ENCODE measurements at regions not wholly inside any gene's neighbourhood (a gene's known extent, or its start where the extent isn't known, plus 50 kb on each side); places are given as distances from the start of the nearest gene placed in this dataset.

DNA sequence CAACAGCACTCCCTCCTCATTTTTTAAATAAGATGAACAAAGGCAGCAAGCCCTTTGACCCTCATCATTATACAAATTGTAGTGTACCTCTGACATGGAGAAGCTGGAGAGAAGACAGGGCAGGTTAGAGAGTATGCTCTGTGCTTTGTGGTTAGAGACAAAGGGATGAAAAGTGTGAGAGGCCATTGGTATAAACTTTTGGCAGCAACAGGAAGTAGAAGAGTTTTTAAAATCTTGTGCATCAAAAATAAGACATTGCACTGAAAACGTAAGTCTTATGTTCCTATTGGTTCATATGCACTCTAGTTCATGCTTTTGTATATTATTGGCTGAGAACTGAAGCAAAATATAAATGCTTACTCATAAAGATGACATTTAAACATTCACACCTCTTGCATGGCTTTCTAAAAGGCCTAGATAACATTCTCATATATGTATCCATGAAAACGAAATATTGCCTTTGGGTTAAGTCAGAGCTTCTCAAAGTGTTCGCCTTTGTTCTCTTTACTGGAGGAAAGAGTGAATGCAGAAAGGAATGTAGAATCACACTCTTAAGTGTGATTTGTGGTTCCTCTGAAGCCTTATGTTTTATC lies 158.0 kb downstream of the PALM2AKAP2 start (continued):
- TF ChIP-seq, protein P1, sequence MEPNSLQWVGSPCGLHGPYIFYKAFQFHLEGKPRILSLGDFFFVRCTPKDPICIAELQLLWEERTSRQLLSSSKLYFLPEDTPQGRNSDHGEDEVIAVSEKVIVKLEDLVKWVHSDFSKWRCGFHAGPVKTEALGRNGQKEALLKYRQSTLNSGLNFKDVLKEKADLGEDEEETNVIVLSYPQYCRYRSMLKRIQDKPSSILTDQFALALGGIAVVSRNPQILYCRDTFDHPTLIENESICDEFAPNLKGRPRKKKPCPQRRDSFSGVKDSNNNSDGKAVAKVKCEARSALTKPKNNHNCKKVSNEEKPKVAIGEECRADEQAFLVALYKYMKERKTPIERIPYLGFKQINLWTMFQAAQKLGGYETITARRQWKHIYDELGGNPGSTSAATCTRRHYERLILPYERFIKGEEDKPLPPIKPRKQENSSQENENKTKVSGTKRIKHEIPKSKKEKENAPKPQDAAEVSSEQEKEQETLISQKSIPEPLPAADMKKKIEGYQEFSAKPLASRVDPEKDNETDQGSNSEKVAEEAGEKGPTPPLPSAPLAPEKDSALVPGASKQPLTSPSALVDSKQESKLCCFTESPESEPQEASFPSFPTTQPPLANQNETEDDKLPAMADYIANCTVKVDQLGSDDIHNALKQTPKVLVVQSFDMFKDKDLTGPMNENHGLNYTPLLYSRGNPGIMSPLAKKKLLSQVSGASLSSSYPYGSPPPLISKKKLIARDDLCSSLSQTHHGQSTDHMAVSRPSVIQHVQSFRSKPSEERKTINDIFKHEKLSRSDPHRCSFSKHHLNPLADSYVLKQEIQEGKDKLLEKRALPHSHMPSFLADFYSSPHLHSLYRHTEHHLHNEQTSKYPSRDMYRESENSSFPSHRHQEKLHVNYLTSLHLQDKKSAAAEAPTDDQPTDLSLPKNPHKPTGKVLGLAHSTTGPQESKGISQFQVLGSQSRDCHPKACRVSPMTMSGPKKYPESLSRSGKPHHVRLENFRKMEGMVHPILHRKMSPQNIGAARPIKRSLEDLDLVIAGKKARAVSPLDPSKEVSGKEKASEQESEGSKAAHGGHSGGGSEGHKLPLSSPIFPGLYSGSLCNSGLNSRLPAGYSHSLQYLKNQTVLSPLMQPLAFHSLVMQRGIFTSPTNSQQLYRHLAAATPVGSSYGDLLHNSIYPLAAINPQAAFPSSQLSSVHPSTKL (CRISPR knock-in tag; IDR thresholded peaks at IDR 0.05): no peak
- TF ChIP-seq, protein P2, sequence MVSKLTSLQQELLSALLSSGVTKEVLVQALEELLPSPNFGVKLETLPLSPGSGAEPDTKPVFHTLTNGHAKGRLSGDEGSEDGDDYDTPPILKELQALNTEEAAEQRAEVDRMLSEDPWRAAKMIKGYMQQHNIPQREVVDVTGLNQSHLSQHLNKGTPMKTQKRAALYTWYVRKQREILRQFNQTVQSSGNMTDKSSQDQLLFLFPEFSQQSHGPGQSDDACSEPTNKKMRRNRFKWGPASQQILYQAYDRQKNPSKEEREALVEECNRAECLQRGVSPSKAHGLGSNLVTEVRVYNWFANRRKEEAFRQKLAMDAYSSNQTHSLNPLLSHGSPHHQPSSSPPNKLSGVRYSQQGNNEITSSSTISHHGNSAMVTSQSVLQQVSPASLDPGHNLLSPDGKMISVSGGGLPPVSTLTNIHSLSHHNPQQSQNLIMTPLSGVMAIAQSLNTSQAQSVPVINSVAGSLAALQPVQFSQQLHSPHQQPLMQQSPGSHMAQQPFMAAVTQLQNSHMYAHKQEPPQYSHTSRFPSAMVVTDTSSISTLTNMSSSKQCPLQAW (CRISPR knock-in tag; IDR thresholded peaks at IDR 0.05): no peak

DNA sequence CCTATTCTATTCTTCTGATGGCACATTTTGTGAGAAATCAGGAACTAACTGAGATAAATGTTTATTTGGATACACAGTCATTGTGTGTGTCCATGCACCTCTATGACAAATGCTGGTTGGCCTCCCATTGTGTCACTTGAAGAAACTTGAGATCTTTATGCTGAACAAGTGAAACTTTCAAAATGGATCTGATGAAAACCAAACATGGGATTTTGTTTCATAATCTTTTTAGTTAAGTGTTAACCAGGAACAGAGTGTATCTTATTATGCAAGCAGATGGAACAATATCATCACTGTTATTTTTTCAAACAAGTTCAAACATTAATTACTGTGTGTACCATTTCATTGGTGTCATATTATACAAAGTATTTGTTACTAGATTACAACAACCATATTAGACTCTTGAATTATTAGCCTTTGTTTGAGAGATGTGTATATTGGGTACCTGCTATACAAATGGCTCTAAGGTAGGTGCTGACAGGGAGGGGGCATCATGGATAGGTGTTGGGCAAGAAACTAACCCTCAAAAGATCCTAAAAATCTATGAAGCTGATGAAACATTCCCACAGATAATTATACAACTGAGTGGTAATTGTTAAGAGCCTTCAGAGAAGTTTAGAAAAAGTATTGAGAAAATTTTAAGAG lies 159.8 kb downstream of the PALM2AKAP2 start:
- ChIA-PET CTCF (ENCODE audit: low intra/inter-chr PET ratio, low total read pairs) (no interaction called here), POLR2A (no interaction called here)
- no peaks in the 10 kb centered on the region for H3K27me3 ChIP-seq (ENCODE audit: control insufficient read depth in 1 of 2, insufficient read depth in 2 of 2, low read length in 2 of 2)
- no peaks in the 10 kb centered on the region for H4K20me1 ChIP-seq (ENCODE audit: insufficient read depth, low read length)
- H3K4me1 ChIP-seq (ENCODE audit: insufficient read depth, low read length): peaks cover 13% of the 10 kb centered on the region
- no peak overlapping the region for H3K4me2 ChIP-seq (ENCODE audit: low read depth, low read length)
- no TSS peak for BruUV-seq (replicated peaks)
- no peak overlapping the region for H3K4me3 ChIP-seq (replicated peaks in 1 of 3; ENCODE audit: insufficient read depth in 1 of 3, low read depth in 2 of 3, low read length in 3 of 3)
- no peak overlapping the region for H3K27ac ChIP-seq (ENCODE audit: extremely low read length, insufficient read depth, low read length)
- no peaks in the 10 kb centered on the region for H3K79me2 ChIP-seq (ENCODE audit: insufficient read depth, low read length)
- intact Hi-C loops (cut with micrococcal nuclease; ENCODE audit: unreplicated experiment) (no loop called here), in situ Hi-C loops (cut with HindIII; ENCODE audit: extremely low pct_ligation_motif_present, low pct_unique_long_range_greater_than_20kb) (no loop called here)
- ATAC-seq (no peak), DNase-seq (ENCODE audit: low spot score) (peak; percentile 30), FAIRE-seq (no peak)
- H3K9ac ChIP-seq (ENCODE audit: insufficient read depth, low read depth, low read length): no peak overlapping the region
- no peaks in the 10 kb centered on the region for H3K9me3 ChIP-seq (ENCODE audit: low read length)
- no peak overlapping the region for H2AFZ ChIP-seq (ENCODE audit: low read length)
- no peaks in the 10 kb centered on the region for H3K36me3 ChIP-seq (replicated peaks in 1 of 2; ENCODE audit: control insufficient read depth in 1 of 2, insufficient read depth in 2 of 2, low read length in 2 of 2)
- TF ChIP-seq, protein P3, sequence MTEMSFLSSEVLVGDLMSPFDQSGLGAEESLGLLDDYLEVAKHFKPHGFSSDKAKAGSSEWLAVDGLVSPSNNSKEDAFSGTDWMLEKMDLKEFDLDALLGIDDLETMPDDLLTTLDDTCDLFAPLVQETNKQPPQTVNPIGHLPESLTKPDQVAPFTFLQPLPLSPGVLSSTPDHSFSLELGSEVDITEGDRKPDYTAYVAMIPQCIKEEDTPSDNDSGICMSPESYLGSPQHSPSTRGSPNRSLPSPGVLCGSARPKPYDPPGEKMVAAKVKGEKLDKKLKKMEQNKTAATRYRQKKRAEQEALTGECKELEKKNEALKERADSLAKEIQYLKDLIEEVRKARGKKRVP (CRISPR knock-in tag; IDR thresholded peaks at IDR 0.05): peak in 1 of 2 experiments; percentile 77; a peak in 2 of 4 replicates
- TF ChIP-seq CEBPG (CRISPR knock-in tag; IDR thresholded peaks at IDR 0.05): 0 out of 2 replicates have a peak, but pooled peaks have one; percentile 28
- TF ChIP-seq, protein P4, sequence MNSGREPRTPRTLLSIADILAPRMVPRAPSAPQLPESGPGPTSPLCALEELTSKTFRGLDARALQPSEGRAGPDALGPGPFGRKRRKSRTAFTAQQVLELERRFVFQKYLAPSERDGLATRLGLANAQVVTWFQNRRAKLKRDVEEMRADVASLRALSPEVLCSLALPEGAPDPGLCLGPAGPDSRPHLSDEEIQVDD (CRISPR knock-in tag; IDR thresholded peaks at IDR 0.05; ENCODE audit: borderline replicate concordance): no peak
- no peak for TF ChIP-seq PHF20 (CRISPR knock-in tag; IDR thresholded peaks at IDR 0.05)
- peak; percentile 68; the same call in 1 of the 2 replicates for TF ChIP-seq SOX5 (CRISPR knock-in tag; IDR thresholded peaks at IDR 0.05; ENCODE audit: borderline replicate concordance)
- TF ChIP-seq, protein P5, sequence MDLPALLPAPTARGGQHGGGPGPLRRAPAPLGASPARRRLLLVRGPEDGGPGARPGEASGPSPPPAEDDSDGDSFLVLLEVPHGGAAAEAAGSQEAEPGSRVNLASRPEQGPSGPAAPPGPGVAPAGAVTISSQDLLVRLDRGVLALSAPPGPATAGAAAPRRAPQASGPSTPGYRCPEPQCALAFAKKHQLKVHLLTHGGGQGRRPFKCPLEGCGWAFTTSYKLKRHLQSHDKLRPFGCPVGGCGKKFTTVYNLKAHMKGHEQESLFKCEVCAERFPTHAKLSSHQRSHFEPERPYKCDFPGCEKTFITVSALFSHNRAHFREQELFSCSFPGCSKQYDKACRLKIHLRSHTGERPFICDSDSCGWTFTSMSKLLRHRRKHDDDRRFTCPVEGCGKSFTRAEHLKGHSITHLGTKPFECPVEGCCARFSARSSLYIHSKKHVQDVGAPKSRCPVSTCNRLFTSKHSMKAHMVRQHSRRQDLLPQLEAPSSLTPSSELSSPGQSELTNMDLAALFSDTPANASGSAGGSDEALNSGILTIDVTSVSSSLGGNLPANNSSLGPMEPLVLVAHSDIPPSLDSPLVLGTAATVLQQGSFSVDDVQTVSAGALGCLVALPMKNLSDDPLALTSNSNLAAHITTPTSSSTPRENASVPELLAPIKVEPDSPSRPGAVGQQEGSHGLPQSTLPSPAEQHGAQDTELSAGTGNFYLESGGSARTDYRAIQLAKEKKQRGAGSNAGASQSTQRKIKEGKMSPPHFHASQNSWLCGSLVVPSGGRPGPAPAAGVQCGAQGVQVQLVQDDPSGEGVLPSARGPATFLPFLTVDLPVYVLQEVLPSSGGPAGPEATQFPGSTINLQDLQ (CRISPR knock-in tag; IDR thresholded peaks at IDR 0.05): no peak
- TF ChIP-seq ZFY (CRISPR knock-in tag; IDR thresholded peaks at IDR 0.05): no peak
- peak; percentile 41; the same call in 1 of the 2 replicates for TF ChIP-seq HMG20A (CRISPR knock-in tag; IDR thresholded peaks at IDR 0.05; ENCODE audit: borderline replicate concordance)
- peak; percentile 11; the same call in 1 of the 2 replicates for TF ChIP-seq GATAD2A (CRISPR knock-in tag; IDR thresholded peaks at IDR 0.05)
- no peak for TF ChIP-seq REL (CRISPR knock-in tag; conservative IDR thresholded peaks at IDR 0.05)
- TF ChIP-seq FOXP1 (IDR thresholded peaks at IDR 0.05): no peak
- TF ChIP-seq FOXP1 (CRISPR knock-in tag; IDR thresholded peaks at IDR 0.05): peak; percentile 23; the same call in 1 of the 2 replicates
